ENCODE measurements at regions not wholly inside any gene's neighbourhood (a gene's known extent, or its start where the extent isn't known, plus 50 kb on each side); places are given as distances from the start of the nearest gene placed in this dataset.

GRCh38 chr11:79544361-79544760, 103.5 kb upstream of the TENM4 start:
- DNase-seq (ENCODE audit: low read depth) = no peak
- no peak overlapping the region for H3K4me3 ChIP-seq (ENCODE audit: control insufficient read depth, low read depth, low read length)
- TF ChIP-seq CTCF (conservative IDR thresholded peaks at IDR 0.05; ENCODE audit: control insufficient read depth, insufficient read depth, low read depth, low read length) = no peak

- H3K4me3 ChIP-seq (ENCODE audit: control insufficient read depth, low read depth, low read length) = no peak overlapping the region
- no peak for DNase-seq (ENCODE audit: low read depth)
- TF ChIP-seq CTCF (conservative IDR thresholded peaks at IDR 0.05; ENCODE audit: control insufficient read depth, insufficient read depth, low read depth, low read length) = no peak
These were observed 102.3 kb upstream of the TENM4 start for GRCh38 chr11:79543101-79543500.

DNA sequence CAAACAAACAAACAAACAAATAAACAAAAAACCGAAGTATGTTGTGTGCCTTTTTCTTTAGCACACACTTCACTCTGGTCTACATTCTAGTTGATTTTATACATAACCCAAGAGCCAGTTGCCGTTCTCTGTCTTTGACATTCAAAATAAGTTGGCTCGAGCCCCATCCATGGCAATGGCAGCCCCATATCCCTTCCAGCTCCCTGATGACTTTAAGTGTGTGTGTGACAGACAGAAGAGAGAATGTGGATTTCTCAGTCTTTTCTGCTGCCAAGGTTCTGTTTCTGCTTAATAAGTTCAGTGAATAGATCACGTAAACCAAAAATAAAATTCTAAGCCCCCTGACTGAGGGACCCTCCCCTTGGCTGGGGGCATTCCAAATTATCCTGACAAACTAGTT, 100.6 kb upstream of the TENM4 start:
- no peak overlapping the region for H3K4me3 ChIP-seq (ENCODE audit: control insufficient read depth, low read depth, low read length)
- no peak for DNase-seq (ENCODE audit: low read depth)
- TF ChIP-seq CTCF (conservative IDR thresholded peaks at IDR 0.05; ENCODE audit: control insufficient read depth, insufficient read depth, low read depth, low read length) = no peak

DNA sequence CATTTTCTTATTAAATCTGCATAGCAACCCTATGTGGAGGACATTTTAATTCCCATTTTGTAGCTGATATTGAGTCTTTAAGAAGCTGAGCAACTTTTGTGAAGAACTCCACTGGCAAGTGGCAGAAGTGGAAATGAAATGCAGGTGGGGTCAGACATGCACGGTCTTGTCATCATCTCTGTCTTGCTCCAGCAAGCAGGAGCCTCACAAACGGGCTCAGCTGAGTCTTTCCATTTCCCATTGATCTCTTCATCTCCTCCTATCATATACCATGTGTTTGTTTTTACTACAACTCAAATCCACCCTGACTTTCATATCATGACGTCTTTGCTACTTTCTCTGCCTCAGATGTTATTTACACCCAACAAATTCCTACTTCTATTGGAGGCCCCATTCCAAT, 97.9 kb upstream of the TENM4 start:
- no peak for DNase-seq (ENCODE audit: low read depth)
- no peak for TF ChIP-seq CTCF (conservative IDR thresholded peaks at IDR 0.05; ENCODE audit: control insufficient read depth, insufficient read depth, low read depth, low read length)
- no peak overlapping the region for H3K4me3 ChIP-seq (ENCODE audit: control insufficient read depth, low read depth, low read length)

DNA sequence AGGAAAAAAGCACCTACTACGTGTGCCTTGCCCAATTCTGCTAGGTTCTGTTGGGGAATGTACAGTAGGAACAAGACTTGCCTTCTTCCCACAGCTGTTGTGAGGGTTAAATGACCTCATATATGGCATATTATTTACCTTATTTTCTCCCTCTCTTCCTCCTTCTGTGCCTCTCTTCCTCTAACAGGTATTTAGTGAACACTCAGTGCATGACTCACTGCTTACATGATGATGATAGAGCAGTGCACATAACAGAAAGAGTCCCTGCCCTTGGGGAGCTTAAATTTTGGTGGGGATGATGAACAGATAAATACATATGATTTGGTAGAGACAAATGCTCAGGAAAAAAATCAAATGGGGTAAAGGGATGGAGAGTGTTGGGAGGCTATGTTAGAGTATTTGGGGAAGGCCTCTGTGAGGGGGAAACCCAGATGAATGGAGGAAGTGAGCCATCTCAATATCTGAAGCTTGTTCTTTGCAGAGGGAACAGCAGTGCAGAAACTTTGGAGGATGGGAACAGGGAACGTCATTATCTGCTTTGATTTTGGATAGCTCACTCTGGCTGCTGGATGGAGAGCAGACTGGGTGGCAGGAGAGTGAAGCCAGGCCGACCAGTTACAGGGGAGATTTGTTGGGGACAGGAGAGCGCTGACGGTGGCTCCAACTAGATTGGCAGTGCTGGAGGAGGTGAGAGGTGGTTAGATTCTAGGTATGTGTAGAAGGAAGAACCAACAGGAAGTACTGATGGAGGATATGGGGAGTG, 95.5 kb upstream of the TENM4 start:
- no peak for DNase-seq (ENCODE audit: low read depth)
- TF ChIP-seq CTCF (conservative IDR thresholded peaks at IDR 0.05; ENCODE audit: control insufficient read depth, insufficient read depth, low read depth, low read length) = no peak
- H3K4me3 ChIP-seq (ENCODE audit: control insufficient read depth, low read depth, low read length) = no peak overlapping the region

DNA sequence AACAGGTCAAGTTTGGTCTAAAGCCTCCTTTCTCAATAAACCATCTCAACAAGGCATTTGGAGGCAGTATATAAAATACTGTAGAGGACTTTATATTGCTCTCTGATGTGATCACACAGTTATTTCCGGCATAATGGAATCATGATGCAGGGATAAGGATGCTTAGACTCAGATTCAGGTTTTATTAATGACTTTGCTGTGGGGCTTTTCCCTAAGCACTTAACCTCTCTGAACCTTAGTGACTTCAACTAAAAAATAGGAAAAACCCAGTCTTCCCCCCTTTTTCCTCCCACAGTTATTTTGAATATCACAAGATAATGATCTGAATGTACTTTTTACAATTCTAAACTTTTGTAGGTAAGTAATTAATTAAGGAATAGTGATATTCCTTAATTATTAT, 94.8 kb upstream of the TENM4 start:
- no peak for DNase-seq (ENCODE audit: low read depth)
- H3K4me3 ChIP-seq (ENCODE audit: control insufficient read depth, low read depth, low read length) = no peak overlapping the region

More for the DNA sequence above, 94.8 kb upstream of the TENM4 start:
- TF ChIP-seq CTCF (conservative IDR thresholded peaks at IDR 0.05; ENCODE audit: control insufficient read depth, insufficient read depth, low read depth, low read length) = no peak

Measured in fibroblast of mammary gland (primary cell).